ENCODE measurements at regions not wholly inside any gene's neighbourhood (a gene's known extent, or its start where the extent isn't known, plus 50 kb on each side); places are given as distances from the start of the nearest gene placed in this dataset.

- no peak overlapping the region for H3K4me3 ChIP-seq
- TF ChIP-seq, protein P1, sequence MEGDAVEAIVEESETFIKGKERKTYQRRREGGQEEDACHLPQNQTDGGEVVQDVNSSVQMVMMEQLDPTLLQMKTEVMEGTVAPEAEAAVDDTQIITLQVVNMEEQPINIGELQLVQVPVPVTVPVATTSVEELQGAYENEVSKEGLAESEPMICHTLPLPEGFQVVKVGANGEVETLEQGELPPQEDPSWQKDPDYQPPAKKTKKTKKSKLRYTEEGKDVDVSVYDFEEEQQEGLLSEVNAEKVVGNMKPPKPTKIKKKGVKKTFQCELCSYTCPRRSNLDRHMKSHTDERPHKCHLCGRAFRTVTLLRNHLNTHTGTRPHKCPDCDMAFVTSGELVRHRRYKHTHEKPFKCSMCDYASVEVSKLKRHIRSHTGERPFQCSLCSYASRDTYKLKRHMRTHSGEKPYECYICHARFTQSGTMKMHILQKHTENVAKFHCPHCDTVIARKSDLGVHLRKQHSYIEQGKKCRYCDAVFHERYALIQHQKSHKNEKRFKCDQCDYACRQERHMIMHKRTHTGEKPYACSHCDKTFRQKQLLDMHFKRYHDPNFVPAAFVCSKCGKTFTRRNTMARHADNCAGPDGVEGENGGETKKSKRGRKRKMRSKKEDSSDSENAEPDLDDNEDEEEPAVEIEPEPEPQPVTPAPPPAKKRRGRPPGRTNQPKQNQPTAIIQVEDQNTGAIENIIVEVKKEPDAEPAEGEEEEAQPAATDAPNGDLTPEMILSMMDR (IDR thresholded peaks at IDR 0.05), result no peak
- no peak overlapping the region for H3K27ac ChIP-seq
- ATAC-seq (no peak), DNase-seq (no peak)
- H3K9me3 ChIP-seq, result no peaks in the 10 kb centered on the region
- no peaks in the 10 kb centered on the region for H3K27me3 ChIP-seq (ENCODE audit: low read depth)
- no peaks in the 10 kb centered on the region for H3K4me1 ChIP-seq
- intact Hi-C loops (cut with DNase I), result no loop called here
- no peaks in the 10 kb centered on the region for H3K36me3 ChIP-seq
These were observed 238.5 kb downstream of the GALR1 start for GRCh38 chr18:77487951-77488740.

- ATAC-seq (no peak), DNase-seq (no peak)
- H3K9me3 ChIP-seq, result no peaks in the 10 kb centered on the region
- TF ChIP-seq, protein P1 (IDR thresholded peaks at IDR 0.05), result no peak
- intact Hi-C loops (cut with DNase I), result no loop called here
- no peak overlapping the region for H3K27ac ChIP-seq
- H3K36me3 ChIP-seq, result no peaks in the 10 kb centered on the region
- H3K27me3 ChIP-seq (ENCODE audit: low read depth), result no peaks in the 10 kb centered on the region
- H3K4me1 ChIP-seq, result no peaks in the 10 kb centered on the region
- H3K4me3 ChIP-seq, result no peak overlapping the region
These were observed 245.4 kb downstream of the GALR1 start for GRCh38 chr18:77495079-77495478.

DNA sequence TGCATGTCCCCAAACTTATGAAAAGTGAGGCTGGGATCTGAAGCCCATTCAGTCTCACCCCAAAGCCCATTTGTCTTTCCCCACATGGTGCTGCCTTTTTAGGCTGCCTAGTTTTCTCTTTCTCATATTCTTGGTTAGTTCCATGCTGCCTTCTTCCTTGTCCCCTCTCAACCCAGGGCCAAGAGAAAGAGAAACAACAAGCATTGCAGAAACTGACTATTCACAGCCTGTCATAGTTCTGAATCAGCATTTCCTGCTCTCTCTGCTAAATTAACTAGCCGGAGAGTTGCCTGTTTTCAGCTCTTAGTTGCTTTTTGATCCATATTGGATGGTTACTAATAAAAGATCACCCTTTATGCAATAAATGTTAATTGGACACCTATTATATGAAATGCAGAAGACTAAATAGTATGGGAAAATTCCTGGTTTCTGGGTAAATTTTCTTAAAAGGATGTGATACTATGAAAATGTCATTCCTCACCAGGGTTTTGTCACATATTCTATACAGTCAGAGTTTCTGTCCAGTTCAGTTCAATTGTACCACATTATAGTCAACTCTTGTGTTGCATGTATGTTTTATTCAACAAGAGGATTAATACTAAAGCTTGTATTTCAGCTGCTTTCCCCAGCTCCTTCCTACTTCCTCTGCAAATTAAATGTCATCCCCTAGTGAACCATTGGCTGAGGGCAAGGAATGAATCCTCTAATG, 246.5 kb downstream of the GALR1 start:
- ATAC-seq, result no peak
- intact Hi-C loops (cut with DNase I), result no loop called here
- no peaks in the 10 kb centered on the region for H3K27me3 ChIP-seq (ENCODE audit: low read depth)
- no peaks in the 10 kb centered on the region for H3K36me3 ChIP-seq
- H3K4me3 ChIP-seq, result no peak overlapping the region
- TF ChIP-seq, protein P1 (IDR thresholded peaks at IDR 0.05), result no peak
- no peak for DNase-seq
- H3K4me1 ChIP-seq, result no peaks in the 10 kb centered on the region
- no peaks in the 10 kb centered on the region for H3K9me3 ChIP-seq
- no peak overlapping the region for H3K27ac ChIP-seq

DNA sequence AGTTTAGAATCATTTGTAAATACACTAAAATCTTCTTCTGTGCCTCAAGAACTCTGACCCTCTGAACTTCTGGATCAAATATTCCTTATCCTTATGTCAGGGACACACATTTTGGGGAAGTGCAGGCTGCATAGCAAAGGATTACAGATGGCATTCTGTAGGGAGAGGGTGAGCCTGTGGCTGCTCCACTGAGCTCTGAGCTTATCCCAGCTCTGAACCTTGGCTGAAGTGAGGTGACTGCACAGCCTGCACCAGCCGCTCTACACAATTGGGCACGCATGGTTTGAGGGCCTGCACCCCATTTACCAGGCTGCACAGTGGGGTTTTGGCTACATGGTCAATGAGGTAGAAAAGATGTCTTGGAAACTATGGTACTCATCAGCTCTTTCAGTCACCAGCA, 251.6 kb downstream of the GALR1 start:
- H3K27ac ChIP-seq, result no peak overlapping the region
- no peaks in the 10 kb centered on the region for H3K36me3 ChIP-seq
- intact Hi-C loops (cut with DNase I), result no loop called here
- no peak overlapping the region for H3K4me3 ChIP-seq
- no peaks in the 10 kb centered on the region for H3K4me1 ChIP-seq
- no peak for DNase-seq
- ATAC-seq, result no peak
- no peaks in the 10 kb centered on the region for H3K9me3 ChIP-seq
- TF ChIP-seq, protein P1 (IDR thresholded peaks at IDR 0.05), result no peak
- no peaks in the 10 kb centered on the region for H3K27me3 ChIP-seq (ENCODE audit: low read depth)

- Histone ChIP-seq H3K4me3 (no peak overlapping the region), H3K27me3 (ENCODE audit: low read depth) (no peaks in the 10 kb centered on the region), H3K4me1 (no peaks in the 10 kb centered on the region), H3K27ac (no peak overlapping the region), H3K36me3 (no peaks in the 10 kb centered on the region), H3K9me3 (no peaks in the 10 kb centered on the region)
- intact Hi-C loops (cut with DNase I), result no loop called here
- ATAC-seq (no peak), DNase-seq (no peak)
- TF ChIP-seq, protein P1 (IDR thresholded peaks at IDR 0.05), result no peak
These were observed 255.9 kb downstream of the GALR1 start for GRCh38 chr18:77505499-77505898.

All from lower lobe of right lung (tissue), 2 donors.